HG03571 (cell line): ENCODE measurements at regions not wholly inside any gene's neighbourhood (a gene's known extent, or its start where the extent isn't known, plus 50 kb on each side); places are given as distances from the start of the nearest gene placed in this dataset.

Source experiments
- ATAC-seq: cut with Tn5 transposase; IDR thresholded peaks from one replicate; pipeline ENCODE4 v1.9.1; 2021; ENCODE audit not compliant: unreplicated experiment

DNA sequence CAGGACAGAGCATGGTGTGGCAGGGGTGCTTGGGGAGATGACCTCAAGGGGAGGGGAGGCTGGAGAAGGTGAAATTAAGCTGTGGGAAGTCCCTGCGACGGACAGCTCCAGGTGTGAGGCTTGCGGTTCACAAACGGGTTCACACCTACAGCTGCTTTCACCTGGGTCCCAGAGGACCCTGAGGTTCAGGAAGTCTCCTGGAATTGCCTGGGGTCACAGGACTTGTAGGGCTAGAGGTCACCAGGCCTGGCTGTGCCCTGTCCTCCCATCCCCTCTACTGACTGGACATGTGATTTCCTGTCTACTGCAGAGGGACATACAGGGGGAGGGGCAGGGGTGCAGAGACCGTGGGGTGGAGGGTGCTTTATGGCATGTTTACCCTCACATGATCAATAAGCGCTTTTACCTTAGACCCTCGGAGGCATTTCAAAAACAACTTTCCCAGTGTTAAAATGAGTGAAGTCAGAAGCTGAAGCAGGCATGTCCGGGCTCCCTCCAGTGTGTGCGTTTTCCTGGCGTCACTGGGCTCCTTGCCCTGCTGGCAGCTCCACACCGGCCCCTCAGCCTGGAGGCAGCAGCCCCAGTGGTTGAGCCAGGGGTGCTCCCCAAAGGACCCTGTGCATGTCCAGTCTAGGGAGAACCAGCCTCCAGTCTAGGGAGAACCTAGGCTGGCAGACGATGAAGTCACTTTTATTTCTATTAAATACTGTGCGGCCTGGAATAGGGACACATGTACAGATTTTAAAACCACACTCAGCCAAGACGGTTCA, 66.6 kb upstream of the IGFBP3 start:
- ATAC-seq: no peak

GRCh38 chr7:45986355-45987298, 65.6 kb upstream of the IGFBP3 start:
- no peak for ATAC-seq

GRCh38 chr7:45985902-45986301, 64.8 kb upstream of the IGFBP3 start:
- no peak for ATAC-seq

- ATAC-seq: no peak
Measured at GRCh38 chr7:45984386-45985295, 63.6 kb upstream of the IGFBP3 start.

GRCh38 chr7:45983720-45984255, 62.7 kb upstream of the IGFBP3 start:
- ATAC-seq: no peak

DNA sequence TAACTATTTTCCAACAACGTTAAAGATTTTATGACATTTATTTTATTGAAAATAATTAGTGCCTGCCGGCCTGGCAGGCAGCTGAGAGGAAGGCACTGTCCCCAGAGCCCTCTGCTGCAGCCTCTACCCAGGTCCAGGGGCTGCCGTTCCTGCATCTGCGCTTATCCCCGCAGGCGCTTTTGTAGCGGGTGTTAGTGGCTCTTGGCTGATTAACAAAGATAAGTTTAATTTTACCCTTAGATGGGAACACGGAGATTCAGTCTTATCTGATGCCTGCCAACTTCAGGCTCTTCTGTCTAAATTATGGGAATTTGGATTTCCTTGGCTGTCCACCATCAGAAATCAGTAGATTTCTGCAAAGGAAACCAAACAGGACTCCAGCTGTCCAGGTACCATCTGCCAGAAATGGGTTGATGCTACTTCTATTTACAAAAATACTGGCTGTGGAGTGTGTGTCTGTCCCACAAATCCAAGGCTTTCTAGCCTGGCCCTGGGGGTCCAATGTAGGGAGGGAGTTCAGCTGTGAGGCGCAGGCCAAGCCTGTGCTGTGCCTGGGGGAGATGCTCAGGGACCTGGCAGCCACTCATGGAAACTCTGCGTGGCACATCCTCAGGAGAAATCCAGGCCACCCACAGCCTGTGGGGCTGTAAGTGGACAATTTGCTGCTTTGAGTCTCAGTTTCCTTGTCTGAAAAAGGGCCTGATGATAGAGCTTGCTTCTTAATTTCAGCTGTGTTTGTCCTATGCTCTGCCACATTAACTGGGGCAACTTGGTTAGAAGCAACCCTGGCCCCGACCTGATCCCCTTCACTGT, 62.0 kb upstream of the IGFBP3 start:
- no peak for ATAC-seq

GRCh38 chr7:45982132-45982531, 61.1 kb upstream of the IGFBP3 start:
- ATAC-seq: no peak

DNA sequence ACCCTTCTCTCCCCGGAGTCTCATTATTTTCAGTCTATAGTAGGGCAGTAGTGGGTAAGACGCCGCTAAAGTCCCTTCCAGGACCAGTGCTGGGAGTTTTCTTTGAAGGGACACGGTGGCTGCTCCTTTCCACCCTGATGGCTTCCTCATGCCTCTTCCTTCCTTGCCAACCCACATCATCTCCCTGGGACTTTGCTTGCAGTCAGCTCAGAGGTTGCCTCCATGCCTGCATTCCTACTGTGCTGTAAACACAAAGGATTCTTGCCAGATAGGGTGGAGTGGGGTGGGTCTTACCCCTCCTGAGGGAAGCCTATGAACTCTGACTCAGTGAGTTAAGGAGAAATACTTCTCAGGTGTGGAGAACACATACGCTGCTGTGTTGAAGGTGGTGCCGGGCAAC, 59.9 kb upstream of the IGFBP3 start:
- no peak for ATAC-seq

GRCh38 chr7:45980181-45980905, 59.3 kb upstream of the IGFBP3 start:
- no peak for ATAC-seq

- ATAC-seq: no peak
Measured at GRCh38 chr7:45979275-45980180, 58.5 kb upstream of the IGFBP3 start.

DNA sequence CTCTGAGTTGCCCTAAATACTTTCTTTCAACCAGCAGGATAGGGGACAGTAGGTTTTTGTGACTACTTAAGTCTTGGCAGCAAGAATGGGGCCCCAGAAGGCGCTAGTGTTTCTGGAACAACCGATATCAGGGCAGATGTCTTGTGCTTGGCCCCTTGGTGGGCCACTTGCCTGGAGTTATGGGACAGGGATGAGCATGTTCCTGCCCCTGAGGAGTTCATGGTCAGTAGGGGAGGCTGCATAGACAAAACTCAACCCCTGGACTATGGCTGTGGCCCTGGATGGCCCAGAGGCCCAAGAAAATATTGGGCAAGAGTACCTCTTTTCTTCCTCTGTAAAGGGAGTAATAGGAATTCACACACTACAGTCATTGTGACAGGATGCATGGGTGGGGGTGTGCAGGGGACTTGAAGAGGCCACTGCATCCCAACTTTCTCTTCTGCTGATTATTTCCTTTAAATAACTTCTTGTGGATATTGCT, 57.7 kb upstream of the IGFBP3 start:
- no peak for ATAC-seq

GRCh38 chr7:45978010-45978681, 57.1 kb upstream of the IGFBP3 start:
- no peak for ATAC-seq

DNA sequence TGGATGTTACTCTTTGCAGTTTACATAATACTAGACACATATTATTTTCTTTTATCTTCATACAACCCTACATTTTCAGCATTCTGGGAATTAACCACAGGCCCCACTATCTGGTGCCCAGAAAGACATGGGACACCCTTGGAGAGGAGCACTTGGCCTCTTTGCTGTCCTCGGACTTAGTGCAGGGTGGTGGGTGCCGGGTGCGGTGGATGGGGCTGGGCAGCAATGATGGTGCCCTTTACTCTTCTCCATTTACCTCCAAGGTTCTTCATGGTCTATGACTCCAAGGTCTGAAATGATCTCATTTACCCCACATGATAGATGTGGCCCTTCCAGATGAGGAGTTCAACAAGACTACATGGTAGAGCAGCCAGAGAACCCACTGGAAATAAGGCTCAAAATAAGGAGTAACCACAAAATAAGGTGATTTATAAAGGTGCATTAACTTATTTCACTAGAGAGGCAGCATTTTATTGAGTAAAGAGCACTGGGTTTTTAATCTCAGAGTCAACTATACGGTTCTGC, 56.2 kb upstream of the IGFBP3 start:
- no peak for ATAC-seq

- ATAC-seq: no peak
Measured at GRCh38 chr7:45976485-45976856, 55.4 kb upstream of the IGFBP3 start.

DNA sequence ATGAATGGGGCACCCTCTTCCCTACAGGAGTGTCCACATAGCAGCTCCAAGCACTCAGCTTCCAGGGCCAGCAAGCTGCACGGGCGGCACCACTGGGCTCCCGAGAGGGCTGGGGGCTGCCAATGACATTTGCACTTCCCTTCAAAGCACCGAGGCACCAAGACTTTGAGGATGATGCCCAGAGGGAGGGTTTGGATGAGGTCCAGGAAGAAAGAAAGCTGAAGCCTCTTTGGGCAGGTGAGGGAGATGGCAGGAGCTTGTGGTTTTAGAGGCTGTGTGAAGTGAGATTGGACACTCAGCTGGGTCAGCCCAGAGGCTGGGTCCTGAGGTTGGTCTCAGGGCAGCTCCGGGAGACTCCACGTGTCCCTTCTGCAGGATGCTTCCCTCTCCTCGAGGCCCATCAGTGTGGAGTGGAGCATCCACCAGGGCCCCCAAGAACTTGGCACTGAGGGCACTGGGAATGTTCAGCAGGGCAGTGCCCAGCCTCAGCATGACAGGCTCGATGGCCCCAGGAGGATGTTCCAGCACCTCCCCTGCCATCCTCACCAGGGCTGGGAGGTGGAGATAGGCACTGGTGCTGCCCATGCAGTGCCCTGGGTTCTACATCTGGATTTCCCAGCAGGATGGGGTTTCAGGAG, 54.9 kb upstream of the IGFBP3 start:
- no peak for ATAC-seq

GRCh38 chr7:45975367-45975766, 54.3 kb upstream of the IGFBP3 start:
- ATAC-seq: no peak
